CD8-positive, alpha-beta memory T cell (primary cell): ENCODE measurements at regions not wholly inside any gene's neighbourhood (a gene's known extent, or its start where the extent isn't known, plus 50 kb on each side); places are given as distances from the start of the nearest gene placed in this dataset.

Experiments
- CTCF ChIA-PET: fragments of 350-600 bp; sonication (Branson Sonifier 250); formaldehyde crosslinking; loops from one replicate; lab custom pipeline; 2021; ENCODE audit warnings: antibody characterized with exemption; lab: Charles Lee
- POLR2A ChIA-PET: fragments of 350-600 bp; sonication (Branson Sonifier 250); formaldehyde crosslinking; loops from one replicate; lab custom pipeline; 2021; ENCODE audit warnings: antibody characterized with exemption; lab: Charles Lee
- DNase-seq, 5 donors: peaks; one replicate each; pipeline versions ENCODE4 v3.0.0 to v3.0.0-alpha.2; 2020 to 2022; ENCODE audit warnings: mixed read lengths in 1 of 5
- H3K27ac ChIP-seq: one replicate; pipeline ENCODE4 v1.7.0; 2013; ENCODE audit warnings: low read depth, mild to moderate bottlenecking, low read length, moderate library complexity
- H3K27me3 ChIP-seq: 2 replicates; pipeline ENCODE4 v1.7.0; 2013; ENCODE audit warnings: low read length, mild to moderate bottlenecking; ENCODE audit not compliant: insufficient read depth, poor library complexity, severe bottlenecking
- H3K36me3 ChIP-seq: 2 replicates; pipeline ENCODE4 v1.7.0; 2013; ENCODE audit warnings: mild to moderate bottlenecking, low read length, moderate library complexity; ENCODE audit not compliant: insufficient read depth
- H3K4me1 ChIP-seq: 2 replicates; pipeline ENCODE4 v1.7.0; 2013; ENCODE audit warnings: mild to moderate bottlenecking, low read length, moderate library complexity; ENCODE audit not compliant: insufficient read depth
- H3K4me3 ChIP-seq: 2 replicates; pipeline ENCODE4 v1.7.0; 2013; ENCODE audit warnings: mild to moderate bottlenecking, low read length
- H3K9me3 ChIP-seq: 2 replicates; pipeline ENCODE4 v1.7.0; 2013; ENCODE audit warnings: mild to moderate bottlenecking, low read length
- H3K27ac Mint-ChIP-seq, 8 donors: one replicate each; pipeline ENCODE4 v1.8.0; 2020 to 2021; ENCODE audit warnings: mixed read lengths in 8 of 8, mild to moderate bottlenecking in 6 of 8, inconsistent platforms in 3 of 8, moderate library complexity in 3 of 8
- H3K27me3 Mint-ChIP-seq, 2 donors: one replicate each; pipeline ENCODE4 v1.8.0; 2020 to 2021; ENCODE audit warnings: mixed read lengths in 2 of 2, mild to moderate bottlenecking in 1 of 2, moderate library complexity in 1 of 2
- H3K36me3 Mint-ChIP-seq, 3 donors: one replicate each; pipeline ENCODE4 v1.8.0; 2020 to 2021; ENCODE audit warnings: mixed read lengths in 3 of 3, inconsistent platforms in 1 of 3, mild to moderate bottlenecking in 1 of 3
- H3K4me1 Mint-ChIP-seq, 3 donors: one replicate each; pipeline ENCODE4 v1.8.0; 2020 to 2021; ENCODE audit warnings: mixed read lengths in 3 of 3, inconsistent platforms in 1 of 3, mild to moderate bottlenecking in 1 of 3
- H3K4me3 Mint-ChIP-seq, 7 donors: one replicate each; pipeline ENCODE4 v1.8.0; 2020 to 2021; ENCODE audit warnings: mixed read lengths in 7 of 7, mild to moderate bottlenecking in 6 of 7, moderate library complexity in 4 of 7, inconsistent platforms in 2 of 7
- H3K9me3 Mint-ChIP-seq, 5 donors: one replicate each; pipeline ENCODE4 v1.8.0; 2020 to 2022; ENCODE audit warnings: mixed read lengths in 5 of 5, mild to moderate bottlenecking in 3 of 5, moderate library complexity in 2 of 5, inconsistent platforms in 1 of 5

DNA sequence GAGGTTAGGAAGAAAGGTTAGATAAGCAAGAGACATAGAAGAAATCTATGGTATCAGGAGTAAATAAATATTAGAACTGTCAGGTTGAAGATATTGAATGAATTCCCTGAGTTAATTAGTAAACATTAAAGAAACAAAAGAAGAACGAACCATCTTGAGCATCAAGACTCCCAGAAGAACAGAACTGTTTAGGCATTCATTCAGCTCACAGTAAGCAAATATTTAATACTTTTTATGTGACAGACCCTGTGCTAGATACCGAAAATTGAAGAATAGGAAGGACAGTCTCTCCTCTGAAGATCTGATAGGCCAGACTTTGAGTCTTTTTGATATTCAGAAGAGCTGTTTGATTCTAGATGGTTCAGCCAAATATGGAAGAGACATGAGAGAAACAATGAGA lies 731.5 kb downstream of the XPNPEP1 start:
- Mint-ChIP-seq H3K27me3 (no peaks in the 10 kb centered on the region), H3K36me3 (no peaks in the 10 kb centered on the region), H3K27ac (no peak overlapping the region), H3K4me1 (no peaks in the 10 kb centered on the region), H3K4me3 (no peak overlapping the region), H3K9me3 (peaks cover 8 to 23% (median 16%) of the 10 kb centered on the region in 5 donors)
- DNase-seq = no peak
- ChIA-PET CTCF (no interaction called here), POLR2A (no interaction called here)
- H3K36me3 ChIP-seq = no peaks in the 10 kb centered on the region
- H3K4me3 ChIP-seq = no peak overlapping the region
- no peaks in the 10 kb centered on the region for H3K4me1 ChIP-seq
- H3K27ac ChIP-seq = no peak overlapping the region
- H3K27me3 ChIP-seq = no peaks in the 10 kb centered on the region
- no peaks in the 10 kb centered on the region for H3K9me3 ChIP-seq

DNA sequence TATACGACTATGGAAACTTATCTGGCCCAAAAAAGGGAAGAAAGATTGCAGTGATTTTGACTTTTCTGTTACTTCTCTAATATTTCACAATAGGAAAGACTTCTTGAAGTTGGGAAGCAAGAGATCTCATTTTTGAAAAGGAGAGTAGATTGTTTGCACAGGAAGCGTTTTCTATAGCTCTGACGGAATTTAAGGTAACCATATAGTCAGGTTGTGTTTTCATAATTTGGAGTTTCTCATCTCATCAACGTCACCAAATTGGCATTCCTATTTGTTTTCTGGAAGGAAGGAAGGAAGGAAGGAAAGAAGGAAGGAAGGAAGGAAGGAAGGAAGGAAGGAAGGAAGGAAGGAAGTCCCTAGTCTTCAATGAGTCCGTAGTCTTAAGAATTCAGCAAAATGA lies 732.0 kb downstream of the XPNPEP1 start:
- POLR2A ChIA-PET = no interaction called here
- Mint-ChIP-seq H3K4me1 (no peaks in the 10 kb centered on the region), H3K9me3 (peaks cover 11 to 25% (median 19%) of the 10 kb centered on the region in 5 donors), H3K4me3 (no peak overlapping the region), H3K27me3 (no peaks in the 10 kb centered on the region), H3K27ac (no peak overlapping the region), H3K36me3 (no peaks in the 10 kb centered on the region)
- Histone ChIP-seq H3K36me3 (no peaks in the 10 kb centered on the region), H3K9me3 (peaks cover 4% of the 10 kb centered on the region), H3K4me1 (no peaks in the 10 kb centered on the region), H3K27ac (no peak overlapping the region), H3K4me3 (no peak overlapping the region), H3K27me3 (no peaks in the 10 kb centered on the region)
- no peak for DNase-seq
- CTCF ChIA-PET = no interaction called here

DNA sequence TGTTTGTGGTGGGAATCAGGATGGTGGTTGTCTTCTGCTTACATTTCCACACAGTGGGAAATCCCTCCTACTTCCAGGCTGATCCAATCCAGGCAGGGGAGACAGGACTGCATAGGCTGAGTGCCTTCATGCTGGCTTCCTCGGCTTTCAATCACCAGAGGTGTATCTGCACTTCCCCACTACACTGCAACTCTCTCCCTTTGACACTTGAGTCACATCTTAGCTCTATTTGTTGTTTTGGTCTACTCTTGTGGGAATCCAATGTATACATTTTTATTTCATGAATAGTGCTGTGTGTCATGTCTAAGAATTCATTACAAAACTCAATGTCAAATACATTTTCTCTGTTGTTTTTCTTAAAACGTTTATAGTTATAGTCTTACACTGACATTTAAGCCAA lies 735.6 kb downstream of the XPNPEP1 start:
- Mint-ChIP-seq H3K27me3 (no peaks in the 10 kb centered on the region), H3K36me3 (no peaks in the 10 kb centered on the region), H3K4me3 (no peak overlapping the region), H3K27ac (no peak overlapping the region), H3K4me1 (no peaks in the 10 kb centered on the region), H3K9me3 (peaks cover 16 to 42% (median 28%) of the 10 kb centered on the region in 5 donors)
- no peak overlapping the region for H3K27ac ChIP-seq
- H3K36me3 ChIP-seq = no peaks in the 10 kb centered on the region
- CTCF ChIA-PET = no interaction called here
- H3K4me3 ChIP-seq = no peak overlapping the region
- H3K27me3 ChIP-seq = no peaks in the 10 kb centered on the region
- no peaks in the 10 kb centered on the region for H3K4me1 ChIP-seq
- no peak for DNase-seq
- POLR2A ChIA-PET = no interaction called here
- H3K9me3 ChIP-seq = peaks cover 5% of the 10 kb centered on the region

DNA sequence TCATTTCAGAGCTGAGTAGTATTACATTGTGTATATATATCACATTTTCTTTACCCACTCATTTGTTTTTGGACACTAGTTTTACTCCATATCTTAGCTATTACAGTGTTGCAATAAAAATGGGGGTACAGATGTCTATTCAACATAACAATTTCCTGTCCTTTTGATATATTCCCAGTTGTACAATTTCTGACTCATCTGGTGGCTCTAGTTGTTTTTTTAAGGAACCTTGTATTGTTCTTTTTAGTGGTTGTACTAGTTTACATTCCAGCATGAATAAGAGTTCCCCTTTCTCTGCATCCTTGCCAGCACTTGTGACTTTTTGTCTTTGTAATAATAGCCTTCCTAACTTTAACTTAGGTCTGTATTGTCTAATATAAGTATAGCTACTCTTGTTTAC lies 739.9 kb downstream of the XPNPEP1 start:
- H3K27me3 Mint-ChIP-seq = no peaks in the 10 kb centered on the region

DNA sequence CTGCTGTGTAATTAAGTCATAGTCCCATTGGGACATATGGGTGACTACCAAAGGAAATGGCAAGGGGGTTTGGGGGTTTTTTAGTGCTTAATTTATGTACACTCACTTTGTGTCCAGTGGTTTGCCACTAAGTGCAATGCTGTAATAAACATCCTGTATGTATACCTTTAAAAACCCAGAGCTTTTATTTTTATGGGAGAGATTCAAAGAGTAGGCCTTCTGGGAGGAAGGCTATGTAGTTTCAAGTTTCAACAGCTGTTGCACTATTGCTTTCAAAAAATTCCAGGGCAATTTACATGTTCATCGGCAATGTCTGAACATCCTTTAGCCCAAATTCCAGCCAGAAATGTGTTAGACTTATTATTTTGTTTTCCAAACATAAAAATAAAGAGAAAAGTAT lies 744.7 kb downstream of the XPNPEP1 start:
- H3K27me3 ChIP-seq = no peaks in the 10 kb centered on the region
- Mint-ChIP-seq H3K4me3 (no peak overlapping the region), H3K4me1 (no peaks in the 10 kb centered on the region), H3K9me3 (peaks cover 0 to 34% (median under 1%) of the 10 kb centered on the region in 5 donors), H3K27me3 (no peaks in the 10 kb centered on the region), H3K27ac (no peak overlapping the region), H3K36me3 (no peaks in the 10 kb centered on the region)
- no peaks in the 10 kb centered on the region for H3K4me1 ChIP-seq
- H3K9me3 ChIP-seq = no peaks in the 10 kb centered on the region
- ChIA-PET CTCF (no interaction called here), POLR2A (no interaction called here)
- H3K36me3 ChIP-seq = no peaks in the 10 kb centered on the region
- H3K27ac ChIP-seq = no peak overlapping the region
- no peak overlapping the region for H3K4me3 ChIP-seq
- DNase-seq = no peak

More for the DNA sequence above, 739.9 kb downstream of the XPNPEP1 start:
- Histone ChIP-seq H3K36me3 (no peaks in the 10 kb centered on the region), H3K9me3 (peaks cover 5% of the 10 kb centered on the region), H3K4me3 (no peak overlapping the region), H3K4me1 (no peaks in the 10 kb centered on the region), H3K27ac (no peak overlapping the region), H3K27me3 (no peaks in the 10 kb centered on the region)
- Mint-ChIP-seq H3K9me3 (peaks cover 16 to 34% (median 19%) of the 10 kb centered on the region in 5 donors), H3K27ac (no peak overlapping the region), H3K36me3 (no peaks in the 10 kb centered on the region), H3K4me3 (no peak overlapping the region), H3K4me1 (no peaks in the 10 kb centered on the region)
- ChIA-PET POLR2A (no interaction called here), CTCF (no interaction called here)
- no peak for DNase-seq

DNA sequence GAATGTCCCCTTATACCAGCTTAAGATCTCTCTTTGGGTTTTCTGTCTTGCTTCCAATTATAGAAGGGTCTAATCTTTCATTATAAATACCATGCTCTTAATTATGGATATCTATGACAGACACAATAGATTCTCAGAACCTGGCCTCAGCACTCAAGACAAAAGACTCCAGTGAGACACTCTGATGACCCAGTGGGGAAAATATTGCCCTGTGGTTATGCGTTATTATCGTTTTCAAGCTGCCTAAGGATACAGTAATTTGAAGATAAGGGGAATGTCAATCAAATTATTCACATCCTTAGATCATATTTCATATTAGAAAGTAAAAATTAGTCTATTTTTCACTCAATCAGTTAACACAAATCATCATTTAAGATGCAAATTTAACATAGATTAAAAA lies 748.8 kb downstream of the XPNPEP1 start:
- Mint-ChIP-seq H3K9me3 (peaks cover 0 to 19% (median 6%) of the 10 kb centered on the region in 5 donors), H3K4me3 (no peak overlapping the region), H3K36me3 (no peaks in the 10 kb centered on the region), H3K27me3 (no peaks in the 10 kb centered on the region), H3K4me1 (no peaks in the 10 kb centered on the region), H3K27ac (no peak overlapping the region)
- Histone ChIP-seq H3K27me3 (no peaks in the 10 kb centered on the region), H3K27ac (no peak overlapping the region), H3K4me1 (no peaks in the 10 kb centered on the region), H3K36me3 (no peaks in the 10 kb centered on the region), H3K4me3 (no peak overlapping the region), H3K9me3 (no peaks in the 10 kb centered on the region)
- ChIA-PET CTCF (no interaction called here), POLR2A (no interaction called here)
- DNase-seq = no peak

DNA sequence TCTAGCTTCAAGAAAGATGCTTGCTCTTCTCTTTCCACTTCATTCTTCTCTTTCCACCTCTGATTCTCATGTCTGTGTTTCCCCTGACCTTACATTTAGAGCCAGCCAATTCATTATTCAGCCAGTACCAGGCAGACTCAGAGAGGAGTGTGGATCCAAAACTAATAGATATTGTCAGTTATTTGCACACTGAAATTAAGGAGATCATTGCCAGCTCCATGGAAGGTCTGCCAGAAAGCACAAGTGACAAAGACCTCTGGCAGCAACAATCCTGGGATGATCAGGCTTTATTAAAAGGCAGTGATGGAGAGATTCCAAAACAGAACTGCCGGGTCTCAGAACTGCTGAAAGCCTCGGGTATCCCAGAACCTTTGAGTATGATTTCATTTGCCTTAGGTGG lies 749.4 kb downstream of the XPNPEP1 start:
- Mint-ChIP-seq H3K4me1 (no peaks in the 10 kb centered on the region), H3K27ac (no peak overlapping the region), H3K36me3 (no peaks in the 10 kb centered on the region), H3K4me3 (no peak overlapping the region), H3K9me3 (peaks cover 0 to 19% (median 6%) of the 10 kb centered on the region in 5 donors), H3K27me3 (no peaks in the 10 kb centered on the region)
- Histone ChIP-seq H3K36me3 (no peaks in the 10 kb centered on the region), H3K4me1 (no peaks in the 10 kb centered on the region), H3K27ac (no peak overlapping the region), H3K4me3 (no peak overlapping the region), H3K9me3 (no peaks in the 10 kb centered on the region), H3K27me3 (no peaks in the 10 kb centered on the region)
- no peak for DNase-seq
- POLR2A ChIA-PET = no interaction called here
- CTCF ChIA-PET = no interaction called here

DNA sequence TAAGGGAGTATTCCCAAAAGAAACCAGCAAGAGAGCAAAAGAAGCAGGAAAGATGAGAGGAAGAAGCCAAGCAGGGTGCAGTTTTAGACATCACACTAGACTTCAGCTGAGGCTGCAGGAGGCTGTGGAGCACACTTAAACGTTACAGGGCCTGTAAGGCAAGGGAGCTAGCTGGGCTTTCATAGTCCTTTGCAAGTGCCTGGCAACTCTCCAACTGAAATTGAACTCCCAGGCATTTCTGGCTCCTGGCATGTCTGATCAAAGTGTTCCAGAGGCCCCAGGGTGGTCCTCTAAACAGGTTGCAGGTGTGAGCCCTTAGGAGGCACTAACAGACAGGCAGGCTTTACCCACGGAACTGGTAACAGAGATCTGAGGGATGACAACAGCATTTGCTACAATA lies 750.2 kb downstream of the XPNPEP1 start:
- Mint-ChIP-seq H3K27ac (no peak overlapping the region), H3K4me3 (no peak overlapping the region), H3K27me3 (no peaks in the 10 kb centered on the region), H3K4me1 (no peaks in the 10 kb centered on the region), H3K9me3 (peaks cover 0 to 19% (median 6%) of the 10 kb centered on the region in 5 donors), H3K36me3 (no peaks in the 10 kb centered on the region)
- Histone ChIP-seq H3K9me3 (no peaks in the 10 kb centered on the region), H3K4me3 (no peak overlapping the region), H3K36me3 (no peaks in the 10 kb centered on the region), H3K27ac (no peak overlapping the region), H3K4me1 (no peaks in the 10 kb centered on the region), H3K27me3 (no peaks in the 10 kb centered on the region)
- no peak for DNase-seq
- POLR2A ChIA-PET = no interaction called here
- CTCF ChIA-PET = no interaction called here

DNA sequence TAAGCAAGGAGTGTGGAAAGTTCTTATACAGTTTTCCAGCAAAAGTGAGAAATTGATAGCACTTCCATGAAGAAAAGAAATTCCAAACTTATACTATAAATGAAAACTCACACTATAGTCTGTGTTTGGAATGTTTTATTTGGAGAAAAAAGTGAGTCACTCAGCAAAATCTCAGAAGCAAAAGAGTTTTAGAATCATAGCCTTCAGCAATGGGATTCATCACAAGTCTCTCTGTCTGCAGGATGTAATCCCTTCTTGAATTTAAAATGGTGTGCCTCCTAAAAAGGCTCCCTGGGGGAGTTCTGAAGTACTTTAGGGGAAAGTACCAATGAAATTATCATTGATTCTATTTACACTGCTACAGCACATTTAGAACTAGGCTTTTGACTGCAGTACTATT lies 756.4 kb downstream of the XPNPEP1 start:
- H3K36me3 ChIP-seq = no peaks in the 10 kb centered on the region
- no peak for DNase-seq
- ChIA-PET CTCF (no interaction called here), POLR2A (no interaction called here)
- no peak overlapping the region for H3K27ac ChIP-seq
- H3K4me1 ChIP-seq = no peaks in the 10 kb centered on the region
- H3K9me3 ChIP-seq = no peaks in the 10 kb centered on the region
- Mint-ChIP-seq H3K4me3 (no peak overlapping the region), H3K4me1 (no peaks in the 10 kb centered on the region), H3K27ac (no peak overlapping the region), H3K36me3 (no peaks in the 10 kb centered on the region), H3K9me3 (peaks cover 3 to 11% (median 6%) of the 10 kb centered on the region in 5 donors), H3K27me3 (no peaks in the 10 kb centered on the region)
- no peak overlapping the region for H3K4me3 ChIP-seq
- no peaks in the 10 kb centered on the region for H3K27me3 ChIP-seq
